HG03558 (cell line): ENCODE measurements at regions not wholly inside any gene's neighbourhood (a gene's known extent, or its start where the extent isn't known, plus 50 kb on each side); places are given as distances from the start of the nearest gene placed in this dataset.

Source experiments
- ATAC-seq: cut with Tn5 transposase; IDR thresholded peaks from one replicate; pipeline ENCODE4 v1.9.1; 2021; ENCODE audit warnings: moderate number of reproducible peaks; ENCODE audit not compliant: unreplicated experiment; ENCODE audit errors: extremely low read depth

GRCh38 chr5:145294331-145294730 is 540.8 kb downstream of the PRELID2 start:
- no peak for ATAC-seq

GRCh38 chr5:145293716-145294115 is 541.4 kb downstream of the PRELID2 start:
- no peak for ATAC-seq

GRCh38 chr5:145292278-145292677 is 542.9 kb downstream of the PRELID2 start:
- no peak for ATAC-seq

- no peak for ATAC-seq
Observed at GRCh38 chr5:145283141-145283810, 551.9 kb downstream of the PRELID2 start.

GRCh38 chr5:145280806-145281205 is 554.3 kb downstream of the PRELID2 start:
- ATAC-seq: no peak

- no peak for ATAC-seq
Observed at GRCh38 chr5:145280214-145280613, 554.9 kb downstream of the PRELID2 start.

- ATAC-seq: no peak
Observed at GRCh38 chr5:145260670-145261069, 574.5 kb downstream of the PRELID2 start.

GRCh38 chr5:145247745-145248040 is 587.4 kb downstream of the PRELID2 start:
- ATAC-seq: no peak

- ATAC-seq: no peak
Observed at GRCh38 chr5:145246961-145247744, 588.0 kb downstream of the PRELID2 start.

- no peak for ATAC-seq
Observed at GRCh38 chr5:145246379-145246778, 588.8 kb downstream of the PRELID2 start.

GRCh38 chr5:145245354-145245753 is 589.8 kb downstream of the PRELID2 start:
- ATAC-seq: no peak

- ATAC-seq: no peak
Observed at GRCh38 chr5:145244788-145245187, 590.4 kb downstream of the PRELID2 start.

GRCh38 chr5:145244251-145244650 is 590.9 kb downstream of the PRELID2 start:
- ATAC-seq: no peak

- no peak for ATAC-seq
Observed at GRCh38 chr5:145243016-145243415, 592.1 kb downstream of the PRELID2 start.

- no peak for ATAC-seq
Observed at GRCh38 chr5:145242551-145242950, 592.6 kb downstream of the PRELID2 start.

GRCh38 chr5:145237843-145238242 is 597.3 kb downstream of the PRELID2 start:
- ATAC-seq: no peak

GRCh38 chr5:145236983-145237382 is 598.2 kb downstream of the PRELID2 start:
- no peak for ATAC-seq

- ATAC-seq: no peak
Observed at GRCh38 chr5:145236127-145236526, 599.0 kb downstream of the PRELID2 start.

GRCh38 chr5:145233461-145233860 is 601.7 kb downstream of the PRELID2 start:
- no peak for ATAC-seq

- no peak for ATAC-seq
Observed at GRCh38 chr5:145230781-145231180, 604.4 kb downstream of the PRELID2 start.

- ATAC-seq: no peak
Observed at GRCh38 chr5:145228564-145228963, 606.6 kb downstream of the PRELID2 start.

GRCh38 chr5:145227881-145228280 is 607.3 kb downstream of the PRELID2 start:
- no peak for ATAC-seq
